Tibial artery (tissue), 4 donors: ENCODE measurements at regions not wholly inside any gene's neighbourhood (a gene's known extent, or its start where the extent isn't known, plus 50 kb on each side); places are given as distances from the start of the nearest gene placed in this dataset.

Source experiments
- DNase-seq, 2 donors: peaks; one replicate each; pipeline ENCODE4 v3.0.0-alpha.2; 2019
- H3K27ac ChIP-seq, 2 donors: fragments of 200-600 bp; sonication (generic) in 1 of 2; 1 replicate in 1 of 2; 2 replicates in 1 of 2; pipeline ENCODE4 v1.5.1; 2018 to 2019; ENCODE audit warnings: mild to moderate bottlenecking in 1 of 2
- H3K27me3 ChIP-seq, 2 donors: fragments of 200-600 bp; sonication (generic) in 1 of 2; one replicate each; pipeline versions ENCODE4 v1.5.1 to v1.6.0; 2016 to 2019
- H3K36me3 ChIP-seq, 3 donors: fragments of 200-600 bp; sonication (generic) in 2 of 3; one replicate each; pipeline ENCODE4 v1.5.1; 2016 to 2019; ENCODE audit warnings: mild to moderate bottlenecking in 2 of 3
- H3K4me1 ChIP-seq, 4 donors: fragments of 200-600 bp; sonication (generic) in 2 of 4; 1 replicate in 3 of 4; 2 replicates in 1 of 4; pipeline ENCODE4 v1.5.1; 2016 to 2019
- H3K4me3 ChIP-seq, 2 donors: fragments of 200-600 bp; sonication (generic) in 1 of 2; 1 replicate in 1 of 2; 2 replicates in 1 of 2; pipeline ENCODE4 v1.5.1; 2018 to 2019; ENCODE audit warnings: mild to moderate bottlenecking in 2 of 2
- H3K9me3 ChIP-seq, 3 donors: fragments of 200-600 bp; sonication (generic) in 1 of 3; one replicate each; pipeline ENCODE4 v1.5.1; 2016 to 2019
- intact Hi-C: fragments of 100-400 bp; cut with DNase I; formaldehyde crosslinking; loops from one replicate; pipeline ENCODE4 v1.15.0; 2023; ENCODE audit warnings: low total_unique reads
- TF ChIP-seq, protein P1 (sequence below), 2 experiments: fragments of 200-600 bp in 1 of 2; fragments of 450-650 bp in 1 of 2; IDR thresholded peaks; one replicate each; pipeline ENCODE4 v1.5.1; 2017 to 2019; ENCODE audit warnings: antibody characterized with exemption in 2 of 2, mild to moderate bottlenecking in 1 of 2, moderate library complexity in 1 of 2

GRCh38 chr5:89020926-89021610 is 138.1 kb upstream of the MEF2C start:
- Histone ChIP-seq H3K4me3 (no peak overlapping the region), H3K27me3 (no peaks in the 10 kb centered on the region), H3K27ac (no peak overlapping the region), H3K9me3 (no peaks in the 10 kb centered on the region), H3K4me1 (peaks cover 0 to 4% (median 0%) of the 10 kb centered on the region in 4 donors), H3K36me3 (no peaks in the 10 kb centered on the region)
- intact Hi-C loops = no loop called here
- DNase-seq = no peak
- TF ChIP-seq, protein P1, sequence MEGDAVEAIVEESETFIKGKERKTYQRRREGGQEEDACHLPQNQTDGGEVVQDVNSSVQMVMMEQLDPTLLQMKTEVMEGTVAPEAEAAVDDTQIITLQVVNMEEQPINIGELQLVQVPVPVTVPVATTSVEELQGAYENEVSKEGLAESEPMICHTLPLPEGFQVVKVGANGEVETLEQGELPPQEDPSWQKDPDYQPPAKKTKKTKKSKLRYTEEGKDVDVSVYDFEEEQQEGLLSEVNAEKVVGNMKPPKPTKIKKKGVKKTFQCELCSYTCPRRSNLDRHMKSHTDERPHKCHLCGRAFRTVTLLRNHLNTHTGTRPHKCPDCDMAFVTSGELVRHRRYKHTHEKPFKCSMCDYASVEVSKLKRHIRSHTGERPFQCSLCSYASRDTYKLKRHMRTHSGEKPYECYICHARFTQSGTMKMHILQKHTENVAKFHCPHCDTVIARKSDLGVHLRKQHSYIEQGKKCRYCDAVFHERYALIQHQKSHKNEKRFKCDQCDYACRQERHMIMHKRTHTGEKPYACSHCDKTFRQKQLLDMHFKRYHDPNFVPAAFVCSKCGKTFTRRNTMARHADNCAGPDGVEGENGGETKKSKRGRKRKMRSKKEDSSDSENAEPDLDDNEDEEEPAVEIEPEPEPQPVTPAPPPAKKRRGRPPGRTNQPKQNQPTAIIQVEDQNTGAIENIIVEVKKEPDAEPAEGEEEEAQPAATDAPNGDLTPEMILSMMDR (IDR thresholded peaks at IDR 0.05) = no peak

DNA sequence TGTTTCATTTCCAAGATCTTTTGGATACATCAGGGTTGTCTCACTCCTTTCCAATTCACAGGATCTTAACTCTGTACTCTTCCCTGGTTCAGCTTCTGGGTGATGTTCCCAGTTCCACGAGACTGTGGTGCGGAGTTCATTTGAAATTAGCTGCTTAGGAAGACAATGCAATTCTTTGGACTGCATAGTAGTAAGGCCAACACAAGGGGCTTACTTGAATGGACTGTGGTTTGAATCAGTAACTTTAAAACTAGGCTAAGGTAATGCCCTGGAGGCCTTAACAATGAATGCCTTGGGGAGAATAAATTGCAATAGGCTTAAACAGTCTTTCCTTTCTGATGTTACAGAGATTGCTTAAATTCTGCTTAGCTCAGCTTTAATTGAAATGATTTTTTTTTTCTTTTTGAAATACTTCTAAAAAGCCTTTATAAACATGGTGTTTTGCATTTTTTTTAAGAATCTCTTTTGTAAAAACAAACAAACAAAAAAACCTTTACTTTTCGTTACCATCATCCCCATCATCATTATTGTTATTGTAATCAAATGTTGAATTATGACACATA is 133.8 kb upstream of the MEF2C start:
- TF ChIP-seq, protein P1 (IDR thresholded peaks at IDR 0.05) = no peak
- H3K4me3 ChIP-seq = no peak overlapping the region

DNA sequence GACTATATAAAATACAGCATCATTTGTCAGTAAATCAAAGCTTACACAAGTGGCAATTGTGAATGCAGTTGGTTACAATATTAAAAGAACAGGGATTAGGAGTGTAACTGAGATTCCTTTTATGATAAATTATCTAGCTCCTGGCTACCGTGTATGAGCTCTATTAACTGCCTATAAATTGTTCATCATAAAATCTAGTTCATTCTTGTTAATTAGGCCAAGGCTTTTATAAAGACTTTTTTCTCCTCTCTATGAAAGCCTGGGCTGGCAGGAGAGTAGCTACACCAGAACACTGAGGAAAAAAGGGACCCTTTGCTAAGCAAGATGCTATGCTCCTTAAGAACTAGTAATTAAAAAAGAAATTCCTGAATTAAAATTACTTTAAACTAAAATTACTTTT is 132.4 kb upstream of the MEF2C start:
- H3K36me3 ChIP-seq = no peaks in the 10 kb centered on the region
- intact Hi-C loops = no loop called here
- H3K4me3 ChIP-seq = no peak overlapping the region
- no peak for DNase-seq
- no peaks in the 10 kb centered on the region for H3K9me3 ChIP-seq
- H3K4me1 ChIP-seq = peaks cover 0 to 4% (median 0%) of the 10 kb centered on the region in 4 donors
- TF ChIP-seq, protein P1 (IDR thresholded peaks at IDR 0.05) = no peak
- H3K27ac ChIP-seq = no peak overlapping the region
- H3K27me3 ChIP-seq = no peaks in the 10 kb centered on the region

More for the DNA sequence above, 133.8 kb upstream of the MEF2C start:
- H3K27me3 ChIP-seq = no peaks in the 10 kb centered on the region
- H3K36me3 ChIP-seq = no peaks in the 10 kb centered on the region
- intact Hi-C loops = no loop called here
- H3K4me1 ChIP-seq = peaks cover 0 to 4% (median 0%) of the 10 kb centered on the region in 4 donors
- no peak for DNase-seq
- H3K27ac ChIP-seq = no peak overlapping the region
- no peaks in the 10 kb centered on the region for H3K9me3 ChIP-seq

DNA sequence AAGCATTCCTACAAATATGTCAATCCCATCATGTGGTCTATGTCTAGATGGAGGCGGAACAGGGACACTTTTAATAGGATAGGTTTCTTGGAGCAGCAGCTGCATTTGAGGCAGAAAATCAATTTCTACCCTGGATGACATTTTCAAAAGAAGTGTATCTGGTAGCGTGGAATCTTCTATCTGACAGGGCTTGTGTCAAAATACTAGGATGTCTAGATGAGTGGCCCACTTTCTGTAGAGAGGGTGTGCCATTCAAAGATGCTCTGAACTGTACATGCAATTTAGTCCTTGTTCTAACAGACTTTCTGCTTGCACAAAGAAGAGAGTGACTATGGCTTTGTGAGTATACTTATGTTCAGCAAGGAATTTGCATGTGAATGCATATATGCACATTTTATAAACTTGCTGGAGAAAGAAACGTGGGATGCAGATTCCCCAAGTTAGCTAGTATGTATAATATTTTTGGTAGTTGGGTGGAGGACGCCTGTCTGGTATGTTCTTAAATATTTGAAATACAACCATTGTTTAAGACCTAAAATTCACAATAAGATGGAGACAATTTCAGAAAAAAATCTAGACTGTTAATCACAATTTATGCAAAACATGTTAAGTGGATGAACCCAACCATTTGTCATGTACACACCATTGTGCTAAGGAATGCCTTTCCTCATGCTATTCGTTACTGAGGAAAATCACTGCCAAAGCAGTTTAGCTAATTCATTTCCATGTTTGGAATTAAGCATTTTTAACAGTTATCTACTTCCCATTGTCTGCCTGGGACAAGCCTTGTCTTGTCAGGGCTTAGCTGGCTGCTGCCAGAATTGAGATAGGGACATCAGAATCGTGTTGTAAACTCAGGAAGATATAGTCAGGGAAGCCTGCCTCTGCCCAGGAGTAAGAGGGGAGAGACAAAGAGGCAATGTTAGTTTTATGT is 129.1 kb upstream of the MEF2C start:
- H3K27me3 ChIP-seq = no peaks in the 10 kb centered on the region
- H3K36me3 ChIP-seq = no peaks in the 10 kb centered on the region
- H3K9me3 ChIP-seq = no peaks in the 10 kb centered on the region
- H3K4me1 ChIP-seq = peaks cover 0 to 4% (median 0%) of the 10 kb centered on the region in 4 donors
- intact Hi-C loops = no loop called here
- no peak for DNase-seq
- H3K27ac ChIP-seq = no peak overlapping the region
- no peak overlapping the region for H3K4me3 ChIP-seq
- TF ChIP-seq, protein P1 (IDR thresholded peaks at IDR 0.05) = no peak

- no peak for DNase-seq
- no peaks in the 10 kb centered on the region for H3K36me3 ChIP-seq
- H3K9me3 ChIP-seq = no peaks in the 10 kb centered on the region
- TF ChIP-seq, protein P1 (IDR thresholded peaks at IDR 0.05) = no peak
- H3K27me3 ChIP-seq = no peaks in the 10 kb centered on the region
- intact Hi-C loops = no loop called here
- H3K27ac ChIP-seq = no peak overlapping the region
- H3K4me3 ChIP-seq = no peak overlapping the region
- no peaks in the 10 kb centered on the region for H3K4me1 ChIP-seq
These were observed 127.5 kb upstream of the MEF2C start for GRCh38 chr5:89010512-89010911.
